Kidney epithelial cell (primary cell): ENCODE measurements at regions not wholly inside any gene's neighbourhood (a gene's known extent, or its start where the extent isn't known, plus 50 kb on each side); places are given as distances from the start of the nearest gene placed in this dataset.

Source experiments
- DNase-seq: peaks from one replicate; pipeline ENCODE4 v3.0.0-alpha.2; 2010; ENCODE audit warnings: low read depth
- H3K27me3 ChIP-seq: 2 replicates; pipeline ENCODE4 v1.6.0; 2011; ENCODE audit warnings: low read length; ENCODE audit not compliant: control insufficient read depth, insufficient read depth
- H3K36me3 ChIP-seq: 2 replicates; pipeline ENCODE4 v1.5.1; 2011; ENCODE audit warnings: low read length; ENCODE audit not compliant: control insufficient read depth, insufficient read depth
- H3K4me3 ChIP-seq: 2 replicates; pipeline ENCODE4 v1.5.1; 2011; ENCODE audit warnings: low read depth, mild to moderate bottlenecking, control low read depth, low read length
- CTCF ChIP-seq: IDR thresholded peaks from 2 replicates; pipeline ENCODE4 v1.5.1; 2011; ENCODE audit warnings: mild to moderate bottlenecking, moderate library complexity, low read length, control low read depth, inconsistent platforms; ENCODE audit not compliant: insufficient read depth, poor library complexity, severe bottlenecking

- Histone ChIP-seq H3K36me3 (no peaks in the 10 kb centered on the region), H3K27me3 (no peaks in the 10 kb centered on the region), H3K4me3 (no peak overlapping the region)
- DNase-seq, result no peak
- no peak for TF ChIP-seq CTCF
These were observed 523.5 kb upstream of the SALL1 start for GRCh38 chr16:51674615-51675014.

GRCh38 chr16:51670527-51670926 lies 519.5 kb upstream of the SALL1 start:
- H3K27me3 ChIP-seq, result no peaks in the 10 kb centered on the region
- H3K36me3 ChIP-seq, result no peaks in the 10 kb centered on the region
- H3K4me3 ChIP-seq, result no peak overlapping the region
- TF ChIP-seq CTCF, result no peak
- DNase-seq, result no peak

- Histone ChIP-seq H3K4me3 (no peak overlapping the region), H3K36me3 (no peaks in the 10 kb centered on the region), H3K27me3 (no peaks in the 10 kb centered on the region)
- TF ChIP-seq CTCF, result no peak
- no peak for DNase-seq
These were observed 515.8 kb upstream of the SALL1 start for GRCh38 chr16:51666821-51667220.

GRCh38 chr16:51666074-51666473 lies 515.0 kb upstream of the SALL1 start:
- no peak for TF ChIP-seq CTCF
- no peaks in the 10 kb centered on the region for H3K36me3 ChIP-seq
- DNase-seq, result no peak
- no peak overlapping the region for H3K4me3 ChIP-seq
- no peaks in the 10 kb centered on the region for H3K27me3 ChIP-seq

- DNase-seq, result no peak
- H3K36me3 ChIP-seq, result no peaks in the 10 kb centered on the region
These were observed 514.4 kb upstream of the SALL1 start for GRCh38 chr16:51665436-51665998.

More at GRCh38 chr16:51665436-51665998, 514.4 kb upstream of the SALL1 start:
- Histone ChIP-seq H3K4me3 (no peak overlapping the region), H3K27me3 (no peaks in the 10 kb centered on the region)
- no peak for TF ChIP-seq CTCF
